ENCODE measurements at regions not wholly inside any gene's neighbourhood (a gene's known extent, or its start where the extent isn't known, plus 50 kb on each side); places are given as distances from the start of the nearest gene placed in this dataset.
"Not testable (repeated sequence)": the region's sequence is repeated elsewhere in the genome, so short reads cannot be mapped to it uniquely, and the experiment has no call there.

- H3K4me3 ChIP-seq (ENCODE audit: low read depth, low read length) = no peak overlapping the region
- no peak for FAIRE-seq
- TF ChIP-seq CTCF (IDR thresholded peaks at IDR 0.05; ENCODE audit: insufficient read depth, low read length, severe bottlenecking) = no peak
- no peaks in the 10 kb centered on the region for H3K36me3 ChIP-seq (ENCODE audit: control insufficient read depth, insufficient read depth, low read length)
- no peaks in the 10 kb centered on the region for H3K27me3 ChIP-seq (ENCODE audit: control insufficient read depth, insufficient read depth, low read length)
- no peak for DNase-seq (ENCODE audit: low read depth)
Observed at GRCh38 chr3:145698250-145698649, 462.7 kb downstream of the PLOD2 start.

GRCh38 chr3:145698749-145699148 lies 462.2 kb downstream of the PLOD2 start:
- no peak overlapping the region for H3K4me3 ChIP-seq (ENCODE audit: low read depth, low read length)
- no peak for DNase-seq (ENCODE audit: low read depth)

GRCh38 chr3:145704020-145704419 lies 457.0 kb downstream of the PLOD2 start:
- Histone ChIP-seq H3K27me3 (ENCODE audit: control insufficient read depth, insufficient read depth, low read length) (no peaks in the 10 kb centered on the region), H3K36me3 (ENCODE audit: control insufficient read depth, insufficient read depth, low read length) (no peaks in the 10 kb centered on the region), H3K4me3 (ENCODE audit: low read depth, low read length) (no peak overlapping the region)
- FAIRE-seq (no peak), DNase-seq (ENCODE audit: low read depth) (peak; percentile 30)
- TF ChIP-seq CTCF (IDR thresholded peaks at IDR 0.05; ENCODE audit: insufficient read depth, low read length, severe bottlenecking) = no peak

More at GRCh38 chr3:145698749-145699148, 462.2 kb downstream of the PLOD2 start:
- H3K36me3 ChIP-seq (ENCODE audit: control insufficient read depth, insufficient read depth, low read length) = no peaks in the 10 kb centered on the region
- TF ChIP-seq CTCF (IDR thresholded peaks at IDR 0.05; ENCODE audit: insufficient read depth, low read length, severe bottlenecking) = no peak
- H3K27me3 ChIP-seq (ENCODE audit: control insufficient read depth, insufficient read depth, low read length) = no peaks in the 10 kb centered on the region
- no peak for FAIRE-seq

GRCh38 chr3:145709779-145710178 lies 451.2 kb downstream of the PLOD2 start:
- H3K36me3 ChIP-seq (ENCODE audit: control insufficient read depth, insufficient read depth, low read length); DNase-seq (ENCODE audit: low read depth); H3K27me3 ChIP-seq (ENCODE audit: control insufficient read depth, insufficient read depth, low read length); H3K4me3 ChIP-seq (ENCODE audit: low read depth, low read length); FAIRE-seq: not testable (repeated sequence)

- Histone ChIP-seq H3K27me3 (ENCODE audit: control insufficient read depth, insufficient read depth, low read length) (no peaks in the 10 kb centered on the region), H3K36me3 (ENCODE audit: control insufficient read depth, insufficient read depth, low read length) (no peaks in the 10 kb centered on the region), H3K4me3 (ENCODE audit: low read depth, low read length) (no peak overlapping the region)
- TF ChIP-seq CTCF (IDR thresholded peaks at IDR 0.05; ENCODE audit: insufficient read depth, low read length, severe bottlenecking) = no peak
- FAIRE-seq = no peak
- no peak for DNase-seq (ENCODE audit: low read depth)
Observed at GRCh38 chr3:145716519-145716918, 444.5 kb downstream of the PLOD2 start.

- no peak for TF ChIP-seq CTCF (IDR thresholded peaks at IDR 0.05; ENCODE audit: insufficient read depth, low read length, severe bottlenecking)
- DNase-seq (ENCODE audit: low read depth) = no peak
- Histone ChIP-seq H3K4me3 (ENCODE audit: low read depth, low read length) (no peak overlapping the region), H3K27me3 (ENCODE audit: control insufficient read depth, insufficient read depth, low read length) (no peaks in the 10 kb centered on the region), H3K36me3 (ENCODE audit: control insufficient read depth, insufficient read depth, low read length) (no peaks in the 10 kb centered on the region)
- FAIRE-seq = no peak
Observed at GRCh38 chr3:145719114-145719513, 441.9 kb downstream of the PLOD2 start.
